CD4-positive, alpha-beta T cell (primary cell): ENCODE measurements at regions not wholly inside any gene's neighbourhood (a gene's known extent, or its start where the extent isn't known, plus 50 kb on each side); places are given as distances from the start of the nearest gene placed in this dataset.

Experiments used
- ATAC-seq: fragments of 200-7000 bp; cut with Tn5 transposase; one replicate; pipeline ENCODE4 v1.10.0; 2022; ENCODE audit warnings: mild to moderate bottlenecking; ENCODE audit not compliant: poor library complexity
- CTCF ChIA-PET: fragments of 350-600 bp; sonication (Branson Sonifier 250); formaldehyde crosslinking; loops from one replicate; lab custom pipeline; 2021; ENCODE audit warnings: antibody characterized with exemption, inconsistent platforms; lab: Charles Lee
- POLR2A ChIA-PET: fragments of 350-600 bp; sonication (Branson Sonifier 250); formaldehyde crosslinking; loops from one replicate; lab custom pipeline; 2021; ENCODE audit warnings: antibody characterized with exemption, inconsistent platforms; lab: Charles Lee
- DNase-seq, 14 experiments: peaks; one replicate each; pipeline ENCODE4 v3.0.0-alpha.2; 2013 to 2020; ENCODE audit warnings: mixed read lengths in 2 of 14
- H3K27ac ChIP-seq, 2 donors: one replicate each; pipeline versions ENCODE4 v1.5.1 to v1.7.0; 2013; ENCODE audit warnings: low read length in 2 of 2, low read depth in 1 of 2, mild to moderate bottlenecking in 1 of 2
- H3K27me3 ChIP-seq, 2 experiments: 1 replicate in 1 of 2; 2 replicates in 1 of 2; pipeline versions ENCODE4 v1.6.1 to v1.7.0; 2013; ENCODE audit warnings: low read length in 2 of 2, control low read depth in 1 of 2, mild to moderate bottlenecking in 1 of 2, moderate library complexity in 1 of 2; ENCODE audit not compliant: insufficient read depth in 2 of 2, control insufficient read depth in 1 of 2
- H3K36me3 ChIP-seq: one replicate; pipeline ENCODE4 v1.6.1; 2013; ENCODE audit warnings: low read length, control low read depth; ENCODE audit not compliant: insufficient read depth
- H3K4me1 ChIP-seq: one replicate; pipeline ENCODE4 v1.6.1; 2013; ENCODE audit warnings: low read length, control low read depth; ENCODE audit not compliant: insufficient read depth
- H3K4me3 ChIP-seq: one replicate; pipeline ENCODE4 v1.5.1; 2013; ENCODE audit warnings: mild to moderate bottlenecking, low read length, moderate library complexity
- H3K9me3 ChIP-seq, 2 experiments: 1 replicate in 1 of 2; 2 replicates in 1 of 2; pipeline versions ENCODE4 v1.6.1 to v1.7.0; 2013; ENCODE audit warnings: low read length in 2 of 2, mild to moderate bottlenecking in 2 of 2, control low read depth in 1 of 2, moderate library complexity in 1 of 2; ENCODE audit not compliant: control insufficient read depth in 1 of 2, insufficient read depth in 1 of 2
- H3K27ac Mint-ChIP-seq: one replicate; pipeline ENCODE4 v1.8.0; 2020; ENCODE audit warnings: mixed read lengths
- H3K27me3 Mint-ChIP-seq: one replicate; pipeline ENCODE4 v1.8.0; 2021; ENCODE audit warnings: mixed read lengths
- H3K36me3 Mint-ChIP-seq: one replicate; pipeline ENCODE4 v1.8.0; 2021; ENCODE audit warnings: low read depth, mixed read lengths
- H3K4me1 Mint-ChIP-seq: one replicate; pipeline ENCODE4 v1.8.0; 2021; ENCODE audit warnings: low read depth, mixed read lengths
- H3K4me3 Mint-ChIP-seq: one replicate; pipeline ENCODE4 v1.8.0; 2020; ENCODE audit warnings: mild to moderate bottlenecking, mixed read lengths
- H3K9me3 Mint-ChIP-seq: one replicate; pipeline ENCODE4 v1.8.0; 2020; ENCODE audit warnings: mixed read lengths
- intact Hi-C, 2 experiments: fragments of 100-400 bp; cut with DNase I in 1 of 2; cut with micrococcal nuclease in 1 of 2; formaldehyde crosslinking; loops; one replicate each; pipeline versions ENCODE4 v1.15.1 to v1.9.0; 2023 to 2025; cut with DNase I, micrococcal nuclease
- TF ChIP-seq, protein P1 (sequence below): fragments of 200-600 bp; IDR thresholded peaks from one replicate; pipeline ENCODE4 v1.8.0; 2022; ENCODE audit warnings: antibody characterized with exemption, mild to moderate bottlenecking

DNA sequence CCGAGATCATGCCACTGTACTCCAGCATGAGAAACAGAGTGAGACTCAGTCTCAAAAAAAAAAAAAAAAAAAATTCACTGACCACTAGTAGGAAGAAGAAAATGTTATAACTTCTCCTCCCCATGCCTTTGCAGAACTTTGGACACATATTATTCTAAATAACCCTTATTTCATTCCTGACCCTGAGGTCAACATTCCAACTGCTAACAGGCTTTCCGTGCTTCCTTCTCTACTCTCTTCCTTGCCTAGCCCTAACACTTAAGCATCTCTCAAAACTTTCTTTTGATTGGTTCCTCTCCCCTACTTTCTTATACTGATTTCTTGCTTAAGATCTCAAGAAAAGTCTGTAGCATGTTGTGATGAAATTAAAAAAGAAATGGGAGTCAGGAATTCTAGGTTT is 146.8 kb downstream of the MEX3B start:
- no peak overlapping the region for H3K27ac ChIP-seq
- no peaks in the 10 kb centered on the region for H3K27me3 ChIP-seq
- peaks cover 6% of the 10 kb centered on the region for H3K27me3 Mint-ChIP-seq
- no peak overlapping the region for H3K4me3 Mint-ChIP-seq
- intact Hi-C loops: no loop called here
- H3K9me3 ChIP-seq: peaks cover 0 to 4% of the 10 kb centered on the region in 2 experiments
- no peak for DNase-seq
- no peaks in the 10 kb centered on the region for H3K9me3 Mint-ChIP-seq
- ChIA-PET CTCF (no interaction called here), POLR2A (no interaction called here)
- ATAC-seq: no peak
- TF ChIP-seq, protein P1, sequence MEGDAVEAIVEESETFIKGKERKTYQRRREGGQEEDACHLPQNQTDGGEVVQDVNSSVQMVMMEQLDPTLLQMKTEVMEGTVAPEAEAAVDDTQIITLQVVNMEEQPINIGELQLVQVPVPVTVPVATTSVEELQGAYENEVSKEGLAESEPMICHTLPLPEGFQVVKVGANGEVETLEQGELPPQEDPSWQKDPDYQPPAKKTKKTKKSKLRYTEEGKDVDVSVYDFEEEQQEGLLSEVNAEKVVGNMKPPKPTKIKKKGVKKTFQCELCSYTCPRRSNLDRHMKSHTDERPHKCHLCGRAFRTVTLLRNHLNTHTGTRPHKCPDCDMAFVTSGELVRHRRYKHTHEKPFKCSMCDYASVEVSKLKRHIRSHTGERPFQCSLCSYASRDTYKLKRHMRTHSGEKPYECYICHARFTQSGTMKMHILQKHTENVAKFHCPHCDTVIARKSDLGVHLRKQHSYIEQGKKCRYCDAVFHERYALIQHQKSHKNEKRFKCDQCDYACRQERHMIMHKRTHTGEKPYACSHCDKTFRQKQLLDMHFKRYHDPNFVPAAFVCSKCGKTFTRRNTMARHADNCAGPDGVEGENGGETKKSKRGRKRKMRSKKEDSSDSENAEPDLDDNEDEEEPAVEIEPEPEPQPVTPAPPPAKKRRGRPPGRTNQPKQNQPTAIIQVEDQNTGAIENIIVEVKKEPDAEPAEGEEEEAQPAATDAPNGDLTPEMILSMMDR: no peak
- no peak overlapping the region for H3K27ac Mint-ChIP-seq
- no peaks in the 10 kb centered on the region for H3K36me3 Mint-ChIP-seq
- no peaks in the 10 kb centered on the region for H3K4me1 ChIP-seq
- H3K36me3 ChIP-seq: no peaks in the 10 kb centered on the region
- no peaks in the 10 kb centered on the region for H3K4me1 Mint-ChIP-seq
- H3K4me3 ChIP-seq: no peak overlapping the region

DNA sequence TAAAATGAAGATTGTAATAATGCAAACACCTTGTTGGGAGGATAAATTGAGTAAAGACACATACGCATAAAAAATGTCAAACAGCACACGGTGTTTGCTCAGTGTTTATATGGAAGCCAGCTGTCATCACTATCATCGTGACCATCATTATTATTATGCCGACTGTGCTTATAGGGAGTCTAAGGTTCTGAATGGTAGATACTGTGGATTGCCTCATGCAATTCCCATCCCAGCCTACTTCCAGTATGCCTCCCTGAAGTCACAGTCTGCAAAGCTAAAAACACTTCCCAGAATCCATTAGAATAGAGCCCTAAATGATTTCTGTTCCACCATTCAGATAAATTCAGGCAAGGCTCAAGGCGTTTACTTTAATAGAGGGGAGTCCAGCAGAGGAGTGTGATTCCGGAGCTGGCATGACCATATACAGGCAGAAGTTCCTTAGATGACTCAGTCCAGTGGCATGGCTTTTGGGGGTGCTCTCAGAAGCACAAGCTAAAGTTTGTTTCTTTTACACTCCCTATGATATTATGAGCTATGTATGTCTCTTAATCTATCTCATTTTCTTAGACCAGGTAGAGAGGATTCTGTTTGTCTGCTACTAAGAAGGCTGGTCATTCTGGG is 148.7 kb downstream of the MEX3B start:
- H3K27ac ChIP-seq: no peak overlapping the region
- ChIA-PET POLR2A (no interaction called here), CTCF (no interaction called here)
- H3K4me1 ChIP-seq: no peaks in the 10 kb centered on the region
- no peak overlapping the region for H3K4me3 ChIP-seq
- ATAC-seq (no peak), DNase-seq (no peak)
- no peaks in the 10 kb centered on the region for H3K4me1 Mint-ChIP-seq
- no peaks in the 10 kb centered on the region for H3K36me3 Mint-ChIP-seq
- TF ChIP-seq, protein P1: no peak
- H3K9me3 Mint-ChIP-seq: no peaks in the 10 kb centered on the region
- H3K9me3 ChIP-seq: no peaks in the 10 kb centered on the region
- no peaks in the 10 kb centered on the region for H3K36me3 ChIP-seq
- intact Hi-C loops: no loop called here
- no peak overlapping the region for H3K27ac Mint-ChIP-seq
- no peaks in the 10 kb centered on the region for H3K27me3 ChIP-seq
- no peak overlapping the region for H3K4me3 Mint-ChIP-seq
- H3K27me3 Mint-ChIP-seq: peaks cover 6% of the 10 kb centered on the region

DNA sequence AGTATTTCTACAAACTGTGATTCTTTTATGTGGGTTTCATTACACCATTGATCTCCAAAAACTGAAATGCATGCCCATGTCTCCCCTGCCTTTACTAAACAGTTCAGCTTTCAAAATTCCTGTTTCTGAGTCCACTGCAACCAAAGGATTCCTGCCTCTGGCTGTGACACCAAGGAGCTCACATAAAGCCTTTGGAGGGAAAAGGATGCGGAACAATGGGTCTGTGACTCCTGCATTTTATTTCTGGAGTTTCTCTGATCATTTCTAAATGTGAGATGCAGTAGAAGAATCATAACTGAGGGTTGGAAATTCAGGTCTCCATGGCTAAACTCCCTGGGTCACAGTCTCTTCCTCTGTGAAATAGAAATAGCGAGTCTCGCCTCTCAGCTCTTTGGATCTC is 149.5 kb downstream of the MEX3B start:
- ATAC-seq (no peak), DNase-seq (no peak)
- no peak overlapping the region for H3K27ac Mint-ChIP-seq
- TF ChIP-seq, protein P1: no peak
- ChIA-PET POLR2A (no interaction called here), CTCF (no interaction called here)
- no peak overlapping the region for H3K4me3 ChIP-seq
- peaks cover 6% of the 10 kb centered on the region for H3K27me3 Mint-ChIP-seq
- H3K27ac ChIP-seq: no peak overlapping the region
- H3K27me3 ChIP-seq: no peaks in the 10 kb centered on the region
- H3K9me3 ChIP-seq: no peaks in the 10 kb centered on the region
- intact Hi-C loops: no loop called here
- no peak overlapping the region for H3K4me3 Mint-ChIP-seq
- H3K4me1 Mint-ChIP-seq: no peaks in the 10 kb centered on the region
- H3K36me3 Mint-ChIP-seq: no peaks in the 10 kb centered on the region
- no peaks in the 10 kb centered on the region for H3K36me3 ChIP-seq
- no peaks in the 10 kb centered on the region for H3K4me1 ChIP-seq
- no peaks in the 10 kb centered on the region for H3K9me3 Mint-ChIP-seq
